D721Med (cell line): ENCODE measurements at regions not wholly inside any gene's neighbourhood (a gene's known extent, or its start where the extent isn't known, plus 50 kb on each side); places are given as distances from the start of the nearest gene placed in this dataset.

Experiments used
- DNase-seq: peaks from one replicate; pipeline ENCODE4 v3.0.0; 2011; ENCODE audit warnings: low spot score; ENCODE audit not compliant: insufficient read length
- FAIRE-seq: peaks from 2 replicates; lab custom pipeline; 2011; peaks lifted over from hg19 to GRCh38; lab: Jason Lieb, UNC
- TF ChIP-seq, protein P1 (sequence below): IDR thresholded peaks from 2 replicates; pipeline ENCODE4 v1.5.1; 2012; ENCODE audit warnings: mild to moderate bottlenecking, control low read depth; ENCODE audit not compliant: insufficient read depth; ENCODE audit errors: missing control alignments

DNA sequence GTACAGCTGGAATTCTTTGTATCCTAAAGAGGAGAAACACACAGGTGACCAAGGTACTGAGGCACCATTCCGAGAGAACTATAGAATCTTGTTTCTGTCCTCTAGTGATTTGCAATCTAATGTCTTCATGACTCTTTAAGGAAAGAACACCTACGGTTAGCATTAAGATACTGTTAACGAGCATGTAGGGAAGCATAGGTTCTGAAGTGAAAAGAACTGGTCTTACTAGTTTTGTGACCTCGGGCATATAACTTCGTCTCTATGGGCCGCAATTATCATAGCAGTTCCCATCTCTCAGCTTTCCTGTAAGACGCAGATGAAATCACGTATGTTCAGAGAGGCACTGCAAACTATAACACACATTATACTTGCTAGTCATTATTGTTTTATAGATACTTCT is 193.0 kb upstream of the NBEA start:
- DNase-seq (no peak), FAIRE-seq (no peak)
- TF ChIP-seq, protein P1, sequence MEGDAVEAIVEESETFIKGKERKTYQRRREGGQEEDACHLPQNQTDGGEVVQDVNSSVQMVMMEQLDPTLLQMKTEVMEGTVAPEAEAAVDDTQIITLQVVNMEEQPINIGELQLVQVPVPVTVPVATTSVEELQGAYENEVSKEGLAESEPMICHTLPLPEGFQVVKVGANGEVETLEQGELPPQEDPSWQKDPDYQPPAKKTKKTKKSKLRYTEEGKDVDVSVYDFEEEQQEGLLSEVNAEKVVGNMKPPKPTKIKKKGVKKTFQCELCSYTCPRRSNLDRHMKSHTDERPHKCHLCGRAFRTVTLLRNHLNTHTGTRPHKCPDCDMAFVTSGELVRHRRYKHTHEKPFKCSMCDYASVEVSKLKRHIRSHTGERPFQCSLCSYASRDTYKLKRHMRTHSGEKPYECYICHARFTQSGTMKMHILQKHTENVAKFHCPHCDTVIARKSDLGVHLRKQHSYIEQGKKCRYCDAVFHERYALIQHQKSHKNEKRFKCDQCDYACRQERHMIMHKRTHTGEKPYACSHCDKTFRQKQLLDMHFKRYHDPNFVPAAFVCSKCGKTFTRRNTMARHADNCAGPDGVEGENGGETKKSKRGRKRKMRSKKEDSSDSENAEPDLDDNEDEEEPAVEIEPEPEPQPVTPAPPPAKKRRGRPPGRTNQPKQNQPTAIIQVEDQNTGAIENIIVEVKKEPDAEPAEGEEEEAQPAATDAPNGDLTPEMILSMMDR, result no peak

- no peak for FAIRE-seq
These were observed 191.8 kb upstream of the NBEA start for GRCh38 chr13:34750078-34750931.

DNA sequence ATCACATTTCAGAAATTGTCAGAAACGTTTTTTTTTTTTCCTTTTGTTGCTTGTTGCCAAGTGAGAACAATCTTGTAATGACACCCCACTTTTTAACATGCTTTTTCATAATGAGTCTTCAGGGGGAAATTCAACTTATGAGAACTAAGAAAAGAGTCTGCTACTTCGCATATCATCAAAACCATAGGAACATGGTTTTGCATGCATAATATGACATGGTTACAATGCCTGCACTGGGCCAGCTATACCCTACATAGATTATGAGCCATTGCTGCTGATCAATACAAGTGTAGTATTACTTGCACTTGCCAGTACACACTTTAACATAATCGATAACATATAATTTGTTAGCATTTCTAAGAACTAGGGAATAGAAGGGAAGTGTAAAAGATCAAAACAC is 191.0 kb upstream of the NBEA start:
- TF ChIP-seq, protein P1, result no peak
- no peak for FAIRE-seq
- no peak for DNase-seq

More at GRCh38 chr13:34750078-34750931, 191.8 kb upstream of the NBEA start:
- TF ChIP-seq, protein P1, result no peak
- DNase-seq, result no peak

DNA sequence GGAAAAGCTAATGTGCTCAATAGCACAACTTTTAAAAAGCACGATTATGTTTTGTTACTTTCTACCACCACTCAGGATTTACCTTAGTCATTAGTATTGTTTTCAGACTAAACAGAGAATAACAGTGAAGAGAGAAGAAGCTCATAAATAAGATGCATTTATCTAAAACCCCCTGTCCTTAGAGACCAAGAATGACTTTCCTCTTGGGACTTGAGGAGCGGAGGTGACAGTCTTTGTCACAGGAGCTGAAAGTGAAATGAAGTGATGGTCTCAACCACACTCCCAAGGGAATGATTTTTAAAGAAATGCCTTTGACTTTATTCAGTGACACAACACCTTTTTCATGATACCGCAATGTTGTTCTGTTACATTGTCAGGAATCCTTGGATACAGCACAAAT is 190.6 kb upstream of the NBEA start:
- DNase-seq (no peak), FAIRE-seq (peak; percentile 70)
- TF ChIP-seq, protein P1, result no peak

DNA sequence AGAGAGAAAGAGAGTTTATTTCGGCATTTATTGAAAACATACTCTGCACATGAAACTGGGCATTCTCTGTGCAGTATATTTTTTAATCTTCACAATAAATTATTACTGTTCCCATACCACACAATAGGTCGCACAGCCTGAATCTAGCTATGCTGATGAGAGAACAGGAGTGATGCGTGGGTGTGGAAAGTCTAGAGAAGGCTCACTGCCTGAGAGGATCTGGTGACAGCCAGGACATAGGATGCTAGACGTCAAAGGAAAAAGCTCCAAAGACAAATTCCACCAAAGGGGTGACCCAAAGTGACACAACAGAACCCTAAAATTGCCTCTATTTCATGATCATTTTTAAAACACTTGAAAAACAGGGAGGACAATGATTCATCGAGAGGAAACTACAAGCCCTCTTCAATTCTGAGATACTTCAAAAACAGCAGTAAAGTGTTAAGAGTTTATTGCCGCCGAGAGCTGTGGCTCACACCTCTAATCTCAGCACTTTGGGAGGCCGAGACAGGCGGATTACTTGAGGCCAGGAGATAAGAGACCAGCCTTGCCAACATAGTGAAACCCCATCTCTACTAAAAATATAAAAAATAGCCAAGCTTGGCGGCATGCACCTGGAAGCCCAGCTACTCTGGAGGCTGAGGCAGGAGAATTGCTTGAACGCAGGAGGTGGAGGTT is 189.6 kb upstream of the NBEA start:
- FAIRE-seq (no peak), DNase-seq (no peak)
- TF ChIP-seq, protein P1, result no peak

DNA sequence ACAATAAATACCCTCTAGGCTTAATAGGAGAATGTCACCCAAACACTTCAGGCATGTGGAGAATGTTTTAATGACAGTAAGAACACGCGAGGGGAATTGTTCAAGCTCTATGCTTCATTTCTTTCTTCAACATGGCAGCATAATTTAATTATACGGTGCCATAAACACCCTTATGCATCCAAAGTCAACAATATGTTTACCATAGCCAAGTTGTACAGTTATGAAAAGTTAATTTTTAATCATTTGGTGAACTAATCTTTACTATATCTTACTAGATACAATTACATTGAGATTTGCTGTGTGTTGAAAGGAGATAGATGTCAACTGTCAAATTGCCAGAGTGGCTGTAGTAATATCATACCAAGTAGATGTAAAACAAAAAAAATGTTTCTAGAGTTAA is 185.9 kb upstream of the NBEA start:
- FAIRE-seq, result peak; percentile 11
- no peak for DNase-seq
- TF ChIP-seq, protein P1, result no peak

- no peak for DNase-seq
- no peak for FAIRE-seq
- TF ChIP-seq, protein P1, result no peak
These were observed 185.5 kb upstream of the NBEA start for GRCh38 chr13:34756572-34756971.
